ENCODE measurements at regions not wholly inside any gene's neighbourhood (a gene's known extent, or its start where the extent isn't known, plus 50 kb on each side); places are given as distances from the start of the nearest gene placed in this dataset.
"Not testable (repeated sequence)": the region's sequence is repeated elsewhere in the genome, so short reads cannot be mapped to it uniquely, and the experiment has no call there.

DNA sequence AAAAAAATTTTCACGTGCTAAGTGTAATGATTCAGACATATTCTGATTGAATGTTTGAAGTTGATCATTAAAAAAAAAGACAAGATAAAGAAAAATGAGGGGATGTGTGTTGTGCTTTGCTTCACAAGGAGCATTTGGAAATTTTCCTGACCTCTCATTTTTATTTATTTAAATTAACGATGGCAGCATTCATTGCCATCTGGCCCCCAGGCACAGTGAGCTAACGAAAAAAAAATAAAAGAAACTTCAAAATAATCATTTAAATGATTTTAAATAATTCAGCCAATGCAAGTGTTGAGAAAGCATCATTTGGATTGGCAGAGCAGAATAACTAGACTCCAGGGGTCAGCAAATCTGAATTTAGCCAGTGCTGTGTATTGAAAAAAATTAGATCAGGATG, 1037.2 kb downstream of the CDH11 start:
- H3K27me3 ChIP-seq = no peaks in the 10 kb centered on the region
- ATAC-seq (no peak), DNase-seq (no peak)
- no peaks in the 10 kb centered on the region for H3K9me3 ChIP-seq
- H3K4me3 ChIP-seq = no peak overlapping the region
- H3K4me1 ChIP-seq = no peaks in the 10 kb centered on the region
- no peaks in the 10 kb centered on the region for H3K36me3 ChIP-seq
- TF ChIP-seq, protein P1, sequence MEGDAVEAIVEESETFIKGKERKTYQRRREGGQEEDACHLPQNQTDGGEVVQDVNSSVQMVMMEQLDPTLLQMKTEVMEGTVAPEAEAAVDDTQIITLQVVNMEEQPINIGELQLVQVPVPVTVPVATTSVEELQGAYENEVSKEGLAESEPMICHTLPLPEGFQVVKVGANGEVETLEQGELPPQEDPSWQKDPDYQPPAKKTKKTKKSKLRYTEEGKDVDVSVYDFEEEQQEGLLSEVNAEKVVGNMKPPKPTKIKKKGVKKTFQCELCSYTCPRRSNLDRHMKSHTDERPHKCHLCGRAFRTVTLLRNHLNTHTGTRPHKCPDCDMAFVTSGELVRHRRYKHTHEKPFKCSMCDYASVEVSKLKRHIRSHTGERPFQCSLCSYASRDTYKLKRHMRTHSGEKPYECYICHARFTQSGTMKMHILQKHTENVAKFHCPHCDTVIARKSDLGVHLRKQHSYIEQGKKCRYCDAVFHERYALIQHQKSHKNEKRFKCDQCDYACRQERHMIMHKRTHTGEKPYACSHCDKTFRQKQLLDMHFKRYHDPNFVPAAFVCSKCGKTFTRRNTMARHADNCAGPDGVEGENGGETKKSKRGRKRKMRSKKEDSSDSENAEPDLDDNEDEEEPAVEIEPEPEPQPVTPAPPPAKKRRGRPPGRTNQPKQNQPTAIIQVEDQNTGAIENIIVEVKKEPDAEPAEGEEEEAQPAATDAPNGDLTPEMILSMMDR (IDR thresholded peaks at IDR 0.05) = no peak
- no peak overlapping the region for H3K27ac ChIP-seq
- intact Hi-C loops (cut with DNase I) = no loop called here

DNA sequence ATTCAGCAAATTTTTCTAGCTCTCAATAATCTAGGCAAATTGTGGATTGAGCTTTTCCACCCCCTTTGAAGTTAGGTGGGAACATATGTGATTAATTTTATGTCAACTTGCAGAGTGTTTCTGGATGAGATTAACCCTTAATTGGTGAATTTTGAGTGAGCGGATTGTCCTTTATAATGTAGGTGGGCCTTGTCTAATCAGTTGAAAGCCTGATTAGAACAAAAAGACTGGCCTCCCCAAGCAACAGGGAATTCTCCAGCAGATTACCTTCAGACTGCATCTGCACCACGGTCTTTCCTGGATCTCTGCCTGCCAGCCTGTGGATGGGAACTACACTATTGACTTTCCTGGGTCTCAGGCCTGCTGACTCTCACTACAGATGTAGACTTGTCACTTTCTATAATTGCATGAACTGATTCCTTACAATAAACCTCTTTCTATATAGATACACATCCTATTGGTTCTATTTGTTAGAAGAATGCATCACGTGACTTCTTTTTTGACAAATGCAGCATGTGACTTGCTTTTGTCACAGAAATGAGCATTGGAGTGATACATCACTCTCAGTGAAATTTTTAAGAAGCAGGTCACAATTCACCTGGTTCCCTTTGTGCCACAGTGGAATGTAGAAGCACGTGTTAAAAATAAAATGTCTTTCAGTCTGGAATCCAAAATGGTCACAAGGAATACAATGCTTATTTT, 1038.3 kb downstream of the CDH11 start:
- no peaks in the 10 kb centered on the region for H3K4me1 ChIP-seq
- no peak for ATAC-seq
- no peak overlapping the region for H3K4me3 ChIP-seq
- intact Hi-C loops (cut with DNase I) = no loop called here
- TF ChIP-seq, protein P1 (IDR thresholded peaks at IDR 0.05) = no peak
- no peak overlapping the region for H3K27ac ChIP-seq
- no peaks in the 10 kb centered on the region for H3K27me3 ChIP-seq
- H3K36me3 ChIP-seq = no peaks in the 10 kb centered on the region
- DNase-seq = no peak
- no peaks in the 10 kb centered on the region for H3K9me3 ChIP-seq

DNA sequence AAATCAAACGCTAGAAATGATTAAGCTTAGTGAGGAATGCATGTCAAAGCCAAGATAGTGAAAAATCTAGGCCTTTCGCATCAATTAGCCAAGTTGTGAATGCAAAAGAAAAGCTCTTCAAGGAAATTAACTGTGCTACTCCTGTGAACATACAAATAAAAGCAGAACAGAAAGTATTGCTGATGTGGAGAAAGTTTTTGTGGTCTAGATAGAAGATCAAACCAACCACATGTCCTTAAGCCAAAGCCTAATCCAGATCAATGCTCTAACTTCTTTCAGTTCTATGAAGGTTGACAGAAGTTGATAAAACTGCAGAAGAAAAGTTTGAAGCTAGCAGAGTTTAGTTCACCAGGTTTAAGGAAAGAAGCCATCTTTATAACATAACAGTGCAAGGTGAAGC, 1044.6 kb downstream of the CDH11 start:
- Histone ChIP-seq H3K27ac (no peak overlapping the region), H3K36me3 (no peaks in the 10 kb centered on the region), H3K9me3 (no peaks in the 10 kb centered on the region), H3K4me3 (no peak overlapping the region), H3K27me3 (no peaks in the 10 kb centered on the region), H3K4me1 (no peaks in the 10 kb centered on the region)
- DNase-seq (no peak), ATAC-seq (no peak)
- intact Hi-C loops (cut with DNase I) = no loop called here
- TF ChIP-seq, protein P1 (IDR thresholded peaks at IDR 0.05) = no peak

DNA sequence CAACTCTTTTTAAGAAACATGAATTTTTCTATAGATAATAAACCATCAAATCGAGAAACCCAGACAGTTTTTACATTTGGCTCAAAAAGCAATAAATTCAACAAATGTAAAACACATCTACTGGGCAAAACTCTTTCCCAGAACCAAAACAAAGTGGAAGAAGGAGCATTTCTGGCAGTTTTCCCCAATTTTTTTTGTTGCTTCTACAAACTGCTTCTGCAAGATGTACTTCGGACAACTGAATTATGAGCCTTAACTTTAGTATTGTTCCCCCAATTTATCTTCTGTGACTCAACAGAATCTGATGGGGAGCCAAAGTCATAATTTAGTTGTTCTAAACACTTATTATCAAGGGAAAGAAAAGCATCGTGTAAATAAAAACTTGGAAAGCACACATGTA, 1047.2 kb downstream of the CDH11 start:
- intact Hi-C loops (cut with DNase I) = no loop called here
- no peak overlapping the region for H3K4me3 ChIP-seq
- H3K4me1 ChIP-seq = no peaks in the 10 kb centered on the region
- H3K27me3 ChIP-seq = no peaks in the 10 kb centered on the region
- no peak for DNase-seq
- H3K27ac ChIP-seq = no peak overlapping the region
- no peaks in the 10 kb centered on the region for H3K9me3 ChIP-seq
- no peak for ATAC-seq
- TF ChIP-seq, protein P1 (IDR thresholded peaks at IDR 0.05) = no peak
- no peaks in the 10 kb centered on the region for H3K36me3 ChIP-seq

DNA sequence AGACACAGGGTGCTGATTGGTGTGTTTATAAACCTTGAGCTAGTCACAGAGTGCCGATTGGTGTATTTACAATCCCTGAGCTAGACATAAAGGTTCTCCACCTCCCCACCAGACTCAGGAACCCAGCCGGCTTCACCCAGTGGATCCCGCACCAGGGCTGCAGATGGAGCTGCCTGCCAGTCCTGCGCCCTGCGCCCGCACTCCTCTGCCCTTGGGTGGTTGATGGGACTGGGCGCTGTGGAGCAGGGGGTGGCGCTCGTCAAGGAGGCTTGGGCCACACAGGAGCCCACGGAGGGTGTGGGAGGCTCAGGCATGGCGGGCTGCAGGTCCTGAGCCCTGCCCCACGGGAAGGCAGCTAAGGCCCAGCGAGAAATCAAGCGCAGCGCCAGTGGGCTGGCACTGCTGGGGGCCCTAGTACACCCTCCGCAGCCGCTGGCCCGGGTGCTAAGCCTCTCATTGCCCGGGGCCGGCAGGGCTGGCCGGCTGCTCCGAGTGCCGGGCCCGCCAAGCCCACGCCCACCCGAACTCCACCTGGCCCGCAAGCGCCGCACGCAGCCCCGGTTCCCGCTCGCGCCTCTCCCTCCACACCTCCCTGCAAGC, 1049.6 kb downstream of the CDH11 start:
- H3K4me3 ChIP-seq; H3K36me3 ChIP-seq; H3K4me1 ChIP-seq; H3K27ac ChIP-seq; H3K9me3 ChIP-seq; intact Hi-C loops (cut with DNase I); ATAC-seq; H3K27me3 ChIP-seq; DNase-seq: not testable (repeated sequence)

DNA sequence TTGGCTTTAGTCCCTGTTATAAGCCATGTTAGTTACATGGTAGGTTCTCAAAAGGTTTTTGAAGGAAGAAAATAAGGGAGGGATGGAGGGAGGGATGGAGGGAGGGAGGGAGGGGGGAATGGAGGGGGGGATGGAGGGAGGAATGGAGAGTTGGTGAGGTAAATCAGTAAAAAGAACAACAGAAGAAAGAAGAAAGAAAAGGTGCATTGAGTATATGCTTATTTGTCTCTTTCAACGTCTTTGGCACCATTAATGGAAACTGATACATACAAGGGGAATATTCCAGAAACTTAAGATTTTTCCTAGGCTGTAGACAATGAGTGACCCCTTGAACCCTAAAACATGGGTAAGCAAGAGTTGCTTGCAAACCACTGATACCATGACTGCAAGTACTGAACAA, 1056.3 kb downstream of the CDH11 start:
- intact Hi-C loops (cut with DNase I) = no loop called here
- Histone ChIP-seq H3K4me3 (no peak overlapping the region), H3K27me3 (no peaks in the 10 kb centered on the region), H3K36me3 (no peaks in the 10 kb centered on the region), H3K9me3 (no peaks in the 10 kb centered on the region), H3K27ac (no peak overlapping the region), H3K4me1 (no peaks in the 10 kb centered on the region)
- DNase-seq (no peak), ATAC-seq (no peak)
- TF ChIP-seq, protein P1 (IDR thresholded peaks at IDR 0.05) = no peak

Measured in upper lobe of right lung (tissue), 1 donor.